Natural killer cell (primary cell): ENCODE measurements at regions not wholly inside any gene's neighbourhood (a gene's known extent, or its start where the extent isn't known, plus 50 kb on each side); places are given as distances from the start of the nearest gene placed in this dataset.

Experiments used
- ATAC-seq, 3 donors: fragments of 150-1000 bp in 2 of 3; fragments of 200-7000 bp in 1 of 3; cut with Tn5 transposase; 1 replicate in 1 of 3; 2 replicates in 2 of 3; pipeline ENCODE4 v1.10.0; 2021; ENCODE audit warnings: mild to moderate bottlenecking in 2 of 3, moderate library complexity in 2 of 3
- DNase-seq, 2 donors: peaks; one replicate each; pipeline versions ENCODE4 v3.0.0 to v3.0.0-alpha.2; 2013 to 2021; ENCODE audit warnings: mixed read lengths in 1 of 2
- H3K27ac ChIP-seq: one replicate; pipeline ENCODE4 v1.5.1; 2013; ENCODE audit warnings: mild to moderate bottlenecking, low read length
- H3K27me3 ChIP-seq: one replicate; pipeline ENCODE4 v1.6.1; 2013; ENCODE audit warnings: low read length; ENCODE audit not compliant: control insufficient read depth, insufficient read depth
- H3K36me3 ChIP-seq: one replicate; pipeline ENCODE4 v1.6.1; 2013; ENCODE audit warnings: low read length; ENCODE audit not compliant: control insufficient read depth, insufficient read depth
- H3K4me1 ChIP-seq: one replicate; pipeline ENCODE4 v1.6.1; 2013; ENCODE audit warnings: low read length; ENCODE audit not compliant: control insufficient read depth, insufficient read depth
- H3K4me3 ChIP-seq: one replicate; pipeline ENCODE4 v1.5.1; 2013; ENCODE audit warnings: low read length
- H3K9me3 ChIP-seq: one replicate; pipeline ENCODE4 v1.6.1; 2013; ENCODE audit warnings: low read length; ENCODE audit not compliant: control insufficient read depth, insufficient read depth
- H3K27ac Mint-ChIP-seq, 2 donors: one replicate each; pipeline ENCODE4 v1.8.0; 2022; ENCODE audit warnings: mild to moderate bottlenecking in 2 of 2, mixed read lengths in 2 of 2, moderate library complexity in 1 of 2
- H3K27me3 Mint-ChIP-seq, 2 donors: one replicate each; pipeline ENCODE4 v1.8.0; 2022; ENCODE audit warnings: low read depth in 2 of 2, mixed read lengths in 2 of 2
- H3K36me3 Mint-ChIP-seq: one replicate; pipeline ENCODE4 v1.8.0; 2022; ENCODE audit warnings: mixed read lengths
- H3K4me1 Mint-ChIP-seq, 2 donors: one replicate each; pipeline ENCODE4 v1.8.0; 2022; ENCODE audit warnings: mixed read lengths in 2 of 2
- H3K4me3 Mint-ChIP-seq: one replicate; pipeline ENCODE4 v1.8.0; 2022; ENCODE audit warnings: mild to moderate bottlenecking, moderate library complexity, mixed read lengths
- H3K9me3 Mint-ChIP-seq, 2 donors: one replicate each; pipeline ENCODE4 v1.8.0; 2022; ENCODE audit warnings: mixed read lengths in 2 of 2
- WGBS: methylation state at CpG from one replicate; pipeline ENCODE4 v1.1.7; 2013; ENCODE audit warnings: missing lambda C conversion rate; ENCODE audit not compliant: insufficient coverage; 5-methylcytosine and 5-hydroxymethylcytosine counted together
- intact Hi-C: fragments of 100-400 bp; cut with micrococcal nuclease; formaldehyde crosslinking; loops from one replicate; pipeline ENCODE4 v1.14.2; 2022
- TF ChIP-seq, protein P1 (sequence below): fragments of 200-600 bp; IDR thresholded peaks from one replicate; pipeline ENCODE4 v1.8.0; 2022; ENCODE audit warnings: antibody characterized with exemption

DNA sequence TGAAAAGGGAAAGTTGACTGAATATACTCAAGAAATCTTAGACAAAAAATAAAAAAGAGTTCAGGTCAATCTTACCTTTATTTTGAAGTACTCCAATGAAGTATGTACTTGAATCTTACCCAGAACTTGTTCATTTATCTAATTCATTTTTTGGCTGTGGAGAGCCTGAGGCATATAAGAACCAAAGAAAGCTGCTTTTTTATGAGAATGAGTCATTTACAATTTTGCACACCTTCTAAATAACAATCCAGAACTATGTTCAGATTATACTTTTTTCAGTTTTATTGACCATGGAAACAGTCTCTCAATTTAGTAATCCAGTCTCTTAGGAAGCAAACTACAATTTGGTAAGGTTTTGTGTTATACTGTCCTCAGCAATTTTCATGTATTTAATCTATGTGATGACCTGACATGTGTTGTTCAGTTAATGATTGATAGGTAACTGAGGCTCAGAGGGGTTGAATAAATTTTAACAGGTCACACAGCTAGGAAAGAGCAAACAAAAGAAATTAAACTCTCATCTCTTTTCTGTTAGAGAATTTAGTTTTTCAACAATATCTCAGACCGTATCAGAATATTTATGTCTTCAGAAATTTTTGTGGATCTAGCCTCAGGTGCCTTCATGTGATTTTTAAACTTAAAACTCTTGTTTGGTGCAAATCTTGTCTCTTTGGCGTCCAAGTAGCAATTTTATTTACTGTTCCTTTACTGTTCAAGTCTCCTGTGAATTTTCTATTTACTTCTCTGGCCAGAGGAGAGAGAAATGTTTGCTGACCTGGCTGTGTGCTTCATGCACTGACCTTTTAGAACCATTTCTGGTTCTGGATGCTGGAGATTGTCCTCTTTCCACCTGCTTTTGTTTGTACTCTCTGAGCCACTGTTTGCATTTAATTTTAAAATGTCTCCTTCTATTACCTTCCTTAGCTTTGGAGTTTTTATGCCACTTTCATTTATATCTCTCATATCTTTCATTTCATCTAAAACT, 1453.4 kb downstream of the STIM2 start:
- no peak for ATAC-seq
- intact Hi-C loops = no loop called here

DNA sequence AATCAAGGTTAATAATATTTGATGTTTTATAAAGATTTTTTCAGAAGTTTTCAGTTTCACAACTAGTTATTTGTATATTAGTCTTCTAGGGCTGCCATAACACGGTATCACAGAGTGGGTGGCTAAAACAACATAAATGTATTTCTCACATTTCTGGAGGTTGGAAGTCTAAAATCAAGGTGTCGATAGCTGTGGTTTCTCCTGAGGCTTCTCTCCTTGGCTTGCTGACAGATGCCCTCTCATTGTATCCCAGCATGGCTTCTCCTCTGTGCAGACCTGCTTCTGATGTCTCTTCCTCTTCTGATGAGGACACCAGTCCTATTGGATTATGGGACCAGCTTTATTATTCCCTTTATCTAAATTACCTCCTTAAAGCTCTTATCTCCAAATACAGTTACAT, 1456.6 kb downstream of the STIM2 start:
- intact Hi-C loops = no loop called here
- H3K27ac Mint-ChIP-seq = no peak overlapping the region
- no peak overlapping the region for H3K4me3 Mint-ChIP-seq
- H3K36me3 Mint-ChIP-seq = no peaks in the 10 kb centered on the region
- H3K4me3 ChIP-seq = no peak overlapping the region
- no peaks in the 10 kb centered on the region for H3K36me3 ChIP-seq
- ATAC-seq = no peak
- WGBS = 91% methylated on average over 2 of the region's 2 CpGs
- no peaks in the 10 kb centered on the region for H3K4me1 ChIP-seq
- peaks cover 12 to 13% of the 10 kb centered on the region in 2 donors for H3K9me3 Mint-ChIP-seq
- no peaks in the 10 kb centered on the region for H3K27me3 ChIP-seq
- no peak for DNase-seq
- H3K27me3 Mint-ChIP-seq = no peaks in the 10 kb centered on the region
- H3K27ac ChIP-seq = no peak overlapping the region
- H3K9me3 ChIP-seq = no peaks in the 10 kb centered on the region
- TF ChIP-seq, protein P1, sequence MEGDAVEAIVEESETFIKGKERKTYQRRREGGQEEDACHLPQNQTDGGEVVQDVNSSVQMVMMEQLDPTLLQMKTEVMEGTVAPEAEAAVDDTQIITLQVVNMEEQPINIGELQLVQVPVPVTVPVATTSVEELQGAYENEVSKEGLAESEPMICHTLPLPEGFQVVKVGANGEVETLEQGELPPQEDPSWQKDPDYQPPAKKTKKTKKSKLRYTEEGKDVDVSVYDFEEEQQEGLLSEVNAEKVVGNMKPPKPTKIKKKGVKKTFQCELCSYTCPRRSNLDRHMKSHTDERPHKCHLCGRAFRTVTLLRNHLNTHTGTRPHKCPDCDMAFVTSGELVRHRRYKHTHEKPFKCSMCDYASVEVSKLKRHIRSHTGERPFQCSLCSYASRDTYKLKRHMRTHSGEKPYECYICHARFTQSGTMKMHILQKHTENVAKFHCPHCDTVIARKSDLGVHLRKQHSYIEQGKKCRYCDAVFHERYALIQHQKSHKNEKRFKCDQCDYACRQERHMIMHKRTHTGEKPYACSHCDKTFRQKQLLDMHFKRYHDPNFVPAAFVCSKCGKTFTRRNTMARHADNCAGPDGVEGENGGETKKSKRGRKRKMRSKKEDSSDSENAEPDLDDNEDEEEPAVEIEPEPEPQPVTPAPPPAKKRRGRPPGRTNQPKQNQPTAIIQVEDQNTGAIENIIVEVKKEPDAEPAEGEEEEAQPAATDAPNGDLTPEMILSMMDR = no peak
- no peaks in the 10 kb centered on the region for H3K4me1 Mint-ChIP-seq

More for the DNA sequence above, 1453.4 kb downstream of the STIM2 start:
- H3K36me3 Mint-ChIP-seq = no peaks in the 10 kb centered on the region
- no peak overlapping the region for H3K27ac Mint-ChIP-seq
- 78% methylated on average over 1 of the region's 2 CpGs for WGBS
- no peaks in the 10 kb centered on the region for H3K36me3 ChIP-seq
- no peak overlapping the region for H3K27ac ChIP-seq
- peaks cover 5 to 11% of the 10 kb centered on the region in 2 donors for H3K9me3 Mint-ChIP-seq
- no peak overlapping the region for H3K4me3 ChIP-seq
- DNase-seq = no peak
- TF ChIP-seq, protein P1 = no peak
- H3K4me1 Mint-ChIP-seq = no peaks in the 10 kb centered on the region
- H3K4me3 Mint-ChIP-seq = no peak overlapping the region
- H3K9me3 ChIP-seq = no peaks in the 10 kb centered on the region
- H3K27me3 ChIP-seq = no peaks in the 10 kb centered on the region
- no peaks in the 10 kb centered on the region for H3K27me3 Mint-ChIP-seq
- H3K4me1 ChIP-seq = no peaks in the 10 kb centered on the region

DNA sequence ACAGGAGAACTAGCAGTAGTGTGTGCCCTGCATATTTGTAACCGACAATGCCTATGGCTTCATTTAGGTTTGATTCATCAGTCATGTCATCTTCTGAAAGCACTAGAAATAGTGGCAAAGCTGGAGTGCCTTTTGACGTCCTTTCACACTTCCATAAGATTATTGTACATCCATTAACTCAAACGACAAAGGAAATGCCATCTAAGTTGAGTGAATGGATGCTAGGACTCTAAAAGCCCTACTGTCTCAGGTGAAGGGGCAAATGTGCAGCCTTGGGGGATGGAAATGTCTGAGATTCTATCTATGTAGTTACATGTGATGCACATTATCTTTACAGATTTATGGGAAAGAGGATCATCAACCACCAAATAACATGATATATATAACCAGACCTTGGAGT, 1473.6 kb downstream of the STIM2 start:
- Mint-ChIP-seq H3K27me3 (no peaks in the 10 kb centered on the region), H3K27ac (no peak overlapping the region), H3K36me3 (no peaks in the 10 kb centered on the region), H3K4me3 (no peak overlapping the region), H3K4me1 (no peaks in the 10 kb centered on the region), H3K9me3 (peaks cover 3 to 4% of the 10 kb centered on the region in 2 donors)
- Histone ChIP-seq H3K9me3 (no peaks in the 10 kb centered on the region), H3K36me3 (no peaks in the 10 kb centered on the region), H3K27me3 (no peaks in the 10 kb centered on the region), H3K4me3 (no peak overlapping the region), H3K4me1 (no peaks in the 10 kb centered on the region), H3K27ac (no peak overlapping the region)
- WGBS = 94% methylated on average over 1 of the region's 3 CpGs
- TF ChIP-seq, protein P1 = no peak
- intact Hi-C loops = no loop called here
- ATAC-seq (no peak), DNase-seq (no peak)
